OCI-LY7 (cell line): ENCODE measurements at regions not wholly inside any gene's neighbourhood (a gene's known extent, or its start where the extent isn't known, plus 50 kb on each side); places are given as distances from the start of the nearest gene placed in this dataset.

Experiments
- EZH2phosphoT487 ChIP-seq: fragments of 200-600 bp; sonication (generic); IDR thresholded peaks from 2 replicates; pipeline ENCODE4 v1.6.1; 2018; ENCODE audit warnings: low read depth, borderline replicate concordance, mild to moderate bottlenecking, mixed run types, antibody characterized with exemption, low read length, moderate library complexity, mixed read lengths
- TF ChIP-seq, protein P1 (sequence below): fragments of 200-600 bp; sonication (generic); conservative IDR thresholded peaks from 2 replicates; pipeline ENCODE4 v1.5.1; 2014; ENCODE audit warnings: mild to moderate bottlenecking, antibody characterized with exemption, low read length, moderate library complexity, mixed read lengths

DNA sequence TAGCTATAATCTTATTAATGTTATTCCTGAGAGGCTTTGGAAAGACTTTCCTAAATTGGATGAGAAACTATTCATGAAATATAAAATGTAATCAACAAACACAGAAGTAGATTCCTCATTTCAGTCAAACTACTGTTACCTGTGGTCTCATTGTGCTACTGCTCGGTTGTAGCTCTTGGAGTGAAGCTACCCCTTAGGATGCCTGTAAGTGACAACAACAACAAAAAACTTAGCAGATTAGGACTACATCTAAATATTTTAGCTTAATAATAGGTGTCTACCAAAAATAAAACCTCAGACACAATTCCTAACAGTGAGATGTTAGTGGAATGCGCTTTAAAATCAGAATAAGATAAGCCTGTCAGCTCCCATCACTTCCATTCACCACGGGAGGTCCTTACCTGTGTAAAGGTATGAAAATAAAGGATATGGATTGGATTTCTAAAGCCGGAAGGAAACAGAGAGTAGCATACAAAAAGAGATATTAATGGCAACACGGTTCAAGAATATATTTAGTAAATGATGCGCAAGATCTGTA, 369.2 kb downstream of the OSTF1 start:
- TF ChIP-seq, protein P1, sequence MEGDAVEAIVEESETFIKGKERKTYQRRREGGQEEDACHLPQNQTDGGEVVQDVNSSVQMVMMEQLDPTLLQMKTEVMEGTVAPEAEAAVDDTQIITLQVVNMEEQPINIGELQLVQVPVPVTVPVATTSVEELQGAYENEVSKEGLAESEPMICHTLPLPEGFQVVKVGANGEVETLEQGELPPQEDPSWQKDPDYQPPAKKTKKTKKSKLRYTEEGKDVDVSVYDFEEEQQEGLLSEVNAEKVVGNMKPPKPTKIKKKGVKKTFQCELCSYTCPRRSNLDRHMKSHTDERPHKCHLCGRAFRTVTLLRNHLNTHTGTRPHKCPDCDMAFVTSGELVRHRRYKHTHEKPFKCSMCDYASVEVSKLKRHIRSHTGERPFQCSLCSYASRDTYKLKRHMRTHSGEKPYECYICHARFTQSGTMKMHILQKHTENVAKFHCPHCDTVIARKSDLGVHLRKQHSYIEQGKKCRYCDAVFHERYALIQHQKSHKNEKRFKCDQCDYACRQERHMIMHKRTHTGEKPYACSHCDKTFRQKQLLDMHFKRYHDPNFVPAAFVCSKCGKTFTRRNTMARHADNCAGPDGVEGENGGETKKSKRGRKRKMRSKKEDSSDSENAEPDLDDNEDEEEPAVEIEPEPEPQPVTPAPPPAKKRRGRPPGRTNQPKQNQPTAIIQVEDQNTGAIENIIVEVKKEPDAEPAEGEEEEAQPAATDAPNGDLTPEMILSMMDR: no peak
- no peak for TF ChIP-seq EZH2phosphoT487
